HEK293 (cell line): ENCODE measurements at regions not wholly inside any gene's neighbourhood (a gene's known extent, or its start where the extent isn't known, plus 50 kb on each side); places are given as distances from the start of the nearest gene placed in this dataset.

ENCODE experiments used
- CTCF ChIA-PET: fragments of 350-600 bp; formaldehyde crosslinking; extraction: SDS; loops from one replicate; lab custom pipeline; 2021; ENCODE audit warnings: antibody characterized with exemption; lab: Yijun Ruan, JAX
- POLR2A ChIA-PET: fragments of 300-600 bp; formaldehyde crosslinking; extraction: SDS; loops from one replicate; lab custom pipeline; 2020; ENCODE audit warnings: antibody characterized with exemption, inconsistent platforms; lab: Yijun Ruan, JAX
- H3K27ac ChIP-seq: fragments of 200-500 bp; sonication (Bioruptor generic); 2 replicates; pipeline ENCODE4 v1.5.1; 2014; ENCODE audit warnings: low read depth, low read length, control low read depth, inconsistent platforms; ENCODE audit errors: extremely low read depth
- H3K36me3 ChIP-seq, 2 experiments: fragments of 200-500 bp in 1 of 2; sonication (Bioruptor generic) in 1 of 2; 1 replicate in 1 of 2; 2 replicates in 1 of 2; pipeline ENCODE4 v1.5.1; 2014 to 2017; ENCODE audit warnings: inconsistent platforms in 2 of 2, low read length in 2 of 2; ENCODE audit not compliant: control insufficient read depth in 2 of 2, insufficient read depth in 1 of 2
- H3K4me1 ChIP-seq: fragments of 200-500 bp; sonication (Bioruptor generic); 2 replicates; pipeline ENCODE4 v1.5.1; 2014; ENCODE audit warnings: mild to moderate bottlenecking, low read length, inconsistent platforms; ENCODE audit not compliant: control insufficient read depth, insufficient read depth
- H3K4me3 ChIP-seq: 2 replicates; pipeline ENCODE4 v1.5.1; 2011; ENCODE audit warnings: low read depth, mild to moderate bottlenecking, control low read depth, low read length, moderate library complexity
- H3K9me3 ChIP-seq: fragments of 200-500 bp; sonication (Bioruptor generic); 2 replicates; pipeline ENCODE4 v1.5.1; 2014; ENCODE audit warnings: low read depth, low read length, inconsistent platforms; ENCODE audit not compliant: control insufficient read depth, insufficient read depth
- MEIS1 ChIP-seq: sonication (generic); formaldehyde crosslinking; IDR thresholded peaks from 2 replicates; pipeline ENCODE4 v1.8.1; 2022; ENCODE audit warnings: missing genetic modification reagents, mild to moderate bottlenecking, borderline replicate concordance
- MYNN ChIP-seq: fragments of 450-650 bp; formaldehyde crosslinking; IDR thresholded peaks from 2 replicates; pipeline ENCODE4 v1.5.1; 2016; ENCODE audit warnings: missing biosample characterization, missing genetic modification characterization, borderline replicate concordance
- MZF1 ChIP-seq: fragments of 450-650 bp; formaldehyde crosslinking; IDR thresholded peaks from 2 replicates; pipeline ENCODE4 v1.5.1; 2017; ENCODE audit warnings: missing biosample characterization, missing genetic modification characterization, borderline replicate concordance
- TCF7L2 ChIP-seq: IDR thresholded peaks from 2 replicates; pipeline ENCODE4 v1.6.1; 2011; ENCODE audit warnings: low read depth, mild to moderate bottlenecking, inconsistent platforms, low read length, moderate library complexity, borderline replicate concordance
- YY2 ChIP-seq: fragments of 450-650 bp; formaldehyde crosslinking; IDR thresholded peaks from 2 replicates; pipeline ENCODE4 v1.5.1; 2016; ENCODE audit warnings: missing biosample characterization, missing genetic modification characterization
- ZBTB20 ChIP-seq: fragments of 450-650 bp; formaldehyde crosslinking; IDR thresholded peaks from 2 replicates; pipeline ENCODE4 v1.5.1; 2016; ENCODE audit warnings: missing biosample characterization, missing genetic modification characterization
- ZNF132 ChIP-seq: fragments of 450-650 bp; formaldehyde crosslinking; IDR thresholded peaks from 2 replicates; pipeline ENCODE4 v1.5.1; 2017; ENCODE audit warnings: missing biosample characterization, missing genetic modification characterization, borderline replicate concordance
- ZNF175 ChIP-seq: fragments of 450-650 bp; formaldehyde crosslinking; IDR thresholded peaks from 2 replicates; pipeline ENCODE4 v1.5.1; 2016; ENCODE audit warnings: missing biosample characterization, missing genetic modification characterization
- ZNF274 ChIP-seq, 2 experiments: fragments of 200-500 bp in 1 of 2; fragments of 450-650 bp in 1 of 2; sonication (Bioruptor generic) in 1 of 2; formaldehyde crosslinking in 1 of 2; IDR thresholded peaks; 2 replicates each; pipeline versions ENCODE4 v1.5.1 to v1.6.1; 2014 to 2016; ENCODE audit warnings: borderline replicate concordance in 1 of 2, inconsistent platforms in 1 of 2, low read length in 1 of 2, missing biosample characterization in 1 of 2, missing genetic modification characterization in 1 of 2
- ZNF292 ChIP-seq: fragments of 450-650 bp; formaldehyde crosslinking; IDR thresholded peaks from 2 replicates; pipeline ENCODE4 v1.5.1; 2016; ENCODE audit warnings: low read depth, missing biosample characterization, missing genetic modification characterization, borderline replicate concordance
- ZNF311 ChIP-seq: fragments of 450-650 bp; formaldehyde crosslinking; IDR thresholded peaks from 2 replicates; pipeline ENCODE4 v1.5.1; 2017; ENCODE audit warnings: missing biosample characterization, missing genetic modification characterization, borderline replicate concordance
- ZNF501 ChIP-seq: fragments of 450-650 bp; formaldehyde crosslinking; IDR thresholded peaks from 2 replicates; pipeline ENCODE4 v1.5.1; 2016; ENCODE audit warnings: missing biosample characterization, missing genetic modification characterization
- ZNF514 ChIP-seq: fragments of 450-650 bp; formaldehyde crosslinking; IDR thresholded peaks from 2 replicates; pipeline ENCODE4 v1.5.1; 2016; ENCODE audit warnings: missing biosample characterization, missing genetic modification characterization
- ZNF571 ChIP-seq: fragments of 450-650 bp; formaldehyde crosslinking; IDR thresholded peaks from 2 replicates; pipeline ENCODE4 v1.5.0; 2017; ENCODE audit warnings: missing biosample characterization, missing genetic modification characterization
- ZNF621 ChIP-seq: fragments of 450-650 bp; formaldehyde crosslinking; IDR thresholded peaks from 2 replicates; pipeline ENCODE4 v1.5.1; 2017; ENCODE audit warnings: missing biosample characterization, missing genetic modification characterization
- ZNF624 ChIP-seq: fragments of 450-650 bp; formaldehyde crosslinking; IDR thresholded peaks from 2 replicates; pipeline ENCODE4 v1.5.1; 2017; ENCODE audit warnings: missing biosample characterization, missing genetic modification characterization
- ZNF785 ChIP-seq: fragments of 450-650 bp; formaldehyde crosslinking; IDR thresholded peaks from 2 replicates; pipeline ENCODE4 v1.5.1; 2016; ENCODE audit warnings: missing biosample characterization, missing genetic modification characterization
- ZNF792 ChIP-seq: fragments of 450-650 bp; formaldehyde crosslinking; IDR thresholded peaks from 2 replicates; pipeline ENCODE4 v1.5.1; 2016; ENCODE audit warnings: missing biosample characterization, missing genetic modification characterization
- ZNF837 ChIP-seq: fragments of 450-650 bp; formaldehyde crosslinking; IDR thresholded peaks from 2 replicates; pipeline ENCODE4 v1.5.1; 2016; ENCODE audit warnings: missing biosample characterization, missing genetic modification characterization
- TF ChIP-seq, protein P1 (sequence below): fragments of 450-650 bp; formaldehyde crosslinking; IDR thresholded peaks from 2 replicates; pipeline ENCODE4 v1.5.1; 2016; ENCODE audit warnings: missing biosample characterization, missing genetic modification characterization
- TF ChIP-seq, protein P2 (sequence below): fragments of 450-650 bp; formaldehyde crosslinking; IDR thresholded peaks from 2 replicates; pipeline ENCODE4 v1.5.1; 2017; ENCODE audit warnings: missing biosample characterization, missing genetic modification characterization
- TF ChIP-seq, protein P3 (sequence below): fragments of 450-650 bp; formaldehyde crosslinking; IDR thresholded peaks from 2 replicates; pipeline ENCODE4 v1.5.1; 2016; ENCODE audit warnings: missing biosample characterization, missing genetic modification characterization
- TF ChIP-seq, protein P4 (sequence below): fragments of 450-650 bp; formaldehyde crosslinking; IDR thresholded peaks from 2 replicates; pipeline ENCODE4 v1.5.1; 2016; ENCODE audit warnings: missing biosample characterization, missing genetic modification characterization
- TF ChIP-seq, protein P5 (sequence below): fragments of 450-650 bp; formaldehyde crosslinking; IDR thresholded peaks from 2 replicates; pipeline ENCODE4; 2016; ENCODE audit warnings: missing biosample characterization, missing genetic modification characterization

DNA sequence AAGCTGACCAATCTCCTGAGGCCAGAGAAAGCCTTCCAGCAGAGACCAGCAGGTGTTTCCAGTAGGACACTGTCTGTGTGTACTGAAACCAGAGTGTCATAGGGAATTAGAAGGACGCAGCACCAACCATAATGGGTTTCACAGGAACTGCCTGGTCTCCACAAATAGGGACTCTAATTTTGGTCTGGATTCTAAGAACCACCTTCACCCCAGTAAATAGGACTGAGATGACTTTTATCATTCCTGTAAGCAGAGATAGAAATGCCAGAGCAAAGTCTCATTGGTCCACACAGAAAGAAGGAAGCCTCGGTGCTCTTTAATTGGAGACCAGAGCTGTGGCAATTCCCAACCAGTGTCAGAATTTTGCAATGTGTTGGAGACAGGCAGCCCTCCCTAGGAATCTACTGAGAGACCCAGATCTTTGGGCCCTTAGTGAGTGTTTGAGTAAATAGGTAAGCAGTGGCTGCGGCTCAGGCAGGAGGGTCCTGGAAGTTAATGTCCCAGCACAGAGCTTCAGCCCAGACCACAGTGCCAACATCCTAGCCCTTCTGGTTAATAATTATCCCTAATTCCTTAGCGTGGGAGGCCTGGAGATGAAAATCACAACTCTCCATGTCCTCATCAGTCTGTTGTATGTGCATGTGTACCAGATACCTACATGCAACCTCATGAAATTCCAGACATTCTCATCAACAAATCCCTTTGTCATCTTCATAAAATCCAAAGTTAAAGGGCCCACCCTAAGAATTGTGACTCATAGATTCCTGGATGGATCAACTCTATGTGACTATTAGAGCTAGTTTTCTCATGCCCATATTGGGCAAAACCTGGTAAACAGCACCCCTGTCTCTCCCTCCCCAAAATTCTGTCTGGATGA is 81.2 kb downstream of the UNC5CL start:
- H3K27ac ChIP-seq: no peak overlapping the region
- ChIA-PET CTCF (interaction anchor here (0.6 to 1.2 kb wide), 6 partner anchors 10 to 82 kb away, joined by 3 to 6 read pairs (median 4); partner anchors contain the start of gene UNC5CL), POLR2A (no interaction called here)
- no peaks in the 10 kb centered on the region for H3K9me3 ChIP-seq
- TF ChIP-seq ZNF785: no peak
- TF ChIP-seq, protein P1, sequence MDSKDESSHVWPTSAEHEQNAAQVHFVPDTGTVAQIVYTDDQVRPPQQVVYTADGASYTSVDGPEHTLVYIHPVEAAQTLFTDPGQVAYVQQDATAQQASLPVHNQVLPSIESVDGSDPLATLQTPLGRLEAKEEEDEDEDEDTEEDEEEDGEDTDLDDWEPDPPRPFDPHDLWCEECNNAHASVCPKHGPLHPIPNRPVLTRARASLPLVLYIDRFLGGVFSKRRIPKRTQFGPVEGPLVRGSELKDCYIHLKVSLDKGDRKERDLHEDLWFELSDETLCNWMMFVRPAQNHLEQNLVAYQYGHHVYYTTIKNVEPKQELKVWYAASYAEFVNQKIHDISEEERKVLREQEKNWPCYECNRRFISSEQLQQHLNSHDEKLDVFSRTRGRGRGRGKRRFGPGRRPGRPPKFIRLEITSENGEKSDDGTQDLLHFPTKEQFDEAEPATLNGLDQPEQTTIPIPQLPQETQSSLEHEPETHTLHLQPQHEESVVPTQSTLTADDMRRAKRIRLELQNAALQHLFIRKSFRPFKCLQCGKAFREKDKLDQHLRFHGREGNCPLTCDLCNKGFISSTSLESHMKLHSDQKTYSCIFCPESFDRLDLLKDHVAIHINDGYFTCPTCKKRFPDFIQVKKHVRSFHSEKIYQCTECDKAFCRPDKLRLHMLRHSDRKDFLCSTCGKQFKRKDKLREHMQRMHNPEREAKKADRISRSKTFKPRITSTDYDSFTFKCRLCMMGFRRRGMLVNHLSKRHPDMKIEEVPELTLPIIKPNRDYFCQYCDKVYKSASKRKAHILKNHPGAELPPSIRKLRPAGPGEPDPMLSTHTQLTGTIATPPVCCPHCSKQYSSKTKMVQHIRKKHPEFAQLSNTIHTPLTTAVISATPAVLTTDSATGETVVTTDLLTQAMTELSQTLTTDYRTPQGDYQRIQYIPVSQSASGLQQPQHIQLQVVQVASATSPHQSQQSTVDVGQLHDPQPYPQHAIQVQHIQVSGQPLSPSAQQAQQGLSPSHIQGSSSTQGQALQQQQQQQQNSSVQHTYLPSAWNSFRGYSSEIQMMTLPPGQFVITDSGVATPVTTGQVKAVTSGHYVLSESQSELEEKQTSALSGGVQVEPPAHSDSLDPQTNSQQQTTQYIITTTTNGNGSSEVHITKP: no peak
- TF ChIP-seq, protein P2, sequence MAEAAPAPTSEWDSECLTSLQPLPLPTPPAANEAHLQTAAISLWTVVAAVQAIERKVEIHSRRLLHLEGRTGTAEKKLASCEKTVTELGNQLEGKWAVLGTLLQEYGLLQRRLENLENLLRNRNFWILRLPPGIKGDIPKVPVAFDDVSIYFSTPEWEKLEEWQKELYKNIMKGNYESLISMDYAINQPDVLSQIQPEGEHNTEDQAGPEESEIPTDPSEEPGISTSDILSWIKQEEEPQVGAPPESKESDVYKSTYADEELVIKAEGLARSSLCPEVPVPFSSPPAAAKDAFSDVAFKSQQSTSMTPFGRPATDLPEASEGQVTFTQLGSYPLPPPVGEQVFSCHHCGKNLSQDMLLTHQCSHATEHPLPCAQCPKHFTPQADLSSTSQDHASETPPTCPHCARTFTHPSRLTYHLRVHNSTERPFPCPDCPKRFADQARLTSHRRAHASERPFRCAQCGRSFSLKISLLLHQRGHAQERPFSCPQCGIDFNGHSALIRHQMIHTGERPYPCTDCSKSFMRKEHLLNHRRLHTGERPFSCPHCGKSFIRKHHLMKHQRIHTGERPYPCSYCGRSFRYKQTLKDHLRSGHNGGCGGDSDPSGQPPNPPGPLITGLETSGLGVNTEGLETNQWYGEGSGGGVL (tag by site-specific recombination): no peak
- no peak for TF ChIP-seq YY2 (tag by site-specific recombination)
- TF ChIP-seq ZNF514: no peak
- TF ChIP-seq ZNF501: no peak
- TF ChIP-seq, protein P3, sequence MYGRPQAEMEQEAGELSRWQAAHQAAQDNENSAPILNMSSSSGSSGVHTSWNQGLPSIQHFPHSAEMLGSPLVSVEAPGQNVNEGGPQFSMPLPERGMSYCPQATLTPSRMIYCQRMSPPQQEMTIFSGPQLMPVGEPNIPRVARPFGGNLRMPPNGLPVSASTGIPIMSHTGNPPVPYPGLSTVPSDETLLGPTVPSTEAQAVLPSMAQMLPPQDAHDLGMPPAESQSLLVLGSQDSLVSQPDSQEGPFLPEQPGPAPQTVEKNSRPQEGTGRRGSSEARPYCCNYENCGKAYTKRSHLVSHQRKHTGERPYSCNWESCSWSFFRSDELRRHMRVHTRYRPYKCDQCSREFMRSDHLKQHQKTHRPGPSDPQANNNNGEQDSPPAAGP (tag by site-specific recombination): no peak
- TF ChIP-seq ZNF132 (tag by site-specific recombination): no peak
- no peak for TF ChIP-seq ZNF274 (IDR thresholded peaks at IDR 0.05; ENCODE audit: low read length)
- no peak for TF ChIP-seq ZNF274 (tag by site-specific recombination; IDR thresholded peaks at IDR 0.05; ENCODE audit: borderline replicate concordance)
- no peak for TF ChIP-seq ZNF624
- TF ChIP-seq ZBTB20 (tag by site-specific recombination): no peak
- no peak for TF ChIP-seq MYNN (tag by site-specific recombination)
- no peak for TF ChIP-seq ZNF311 (tag by site-specific recombination)
- H3K4me3 ChIP-seq: no peak overlapping the region
- no peaks in the 10 kb centered on the region for H3K36me3 ChIP-seq
- H3K4me1 ChIP-seq: peaks cover 5% of the 10 kb centered on the region; the same call in 1 of the 2 replicates

DNA sequence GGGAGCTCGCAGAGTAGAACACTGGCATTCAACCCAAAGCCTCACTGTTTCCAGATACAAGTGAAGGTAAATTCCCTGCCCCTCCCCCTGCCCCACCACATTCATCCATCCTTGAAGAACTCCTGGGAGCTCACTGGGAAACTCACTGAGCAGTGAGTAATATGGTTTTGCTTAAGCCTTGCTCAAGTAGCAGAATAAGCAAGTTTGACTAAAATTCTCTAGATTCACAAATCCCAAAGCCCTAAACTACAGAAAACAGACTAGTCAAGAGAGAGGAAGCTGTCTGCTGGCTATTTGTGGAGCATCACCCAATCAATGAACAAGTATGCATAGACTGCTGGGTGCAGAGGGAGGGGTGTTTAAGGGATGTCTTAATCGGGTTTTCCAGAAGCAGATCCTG is 82.1 kb downstream of the UNC5CL start:
- Histone ChIP-seq H3K27ac (no peak overlapping the region), H3K4me3 (no peak overlapping the region), H3K36me3 (no peaks in the 10 kb centered on the region), H3K9me3 (no peaks in the 10 kb centered on the region), H3K4me1 (no peaks in the 10 kb centered on the region)
- ChIA-PET CTCF (interaction anchor here (0.7 kb wide), 1 partner anchor 13 kb away, joined by 4 read pairs; no protein-coding TSS in a partner anchor), POLR2A (interaction anchor here (0.6 kb wide), 1 partner anchor 1948 kb away, joined by 3 read pairs; no protein-coding TSS in a partner anchor)
- TF ChIP-seq ZNF621 (no peak), ZNF175 (tag by site-specific recombination) (no peak), ZNF292 (no peak), ZNF792 (tag by site-specific recombination) (no peak), ZNF837 (tag by site-specific recombination) (no peak), ZNF571 (no peak), TCF7L2 (no peak), MZF1 (tag by site-specific recombination) (no peak), MEIS1 (CRISPR knock-in tag) (no peak)
- TF ChIP-seq, protein P4, sequence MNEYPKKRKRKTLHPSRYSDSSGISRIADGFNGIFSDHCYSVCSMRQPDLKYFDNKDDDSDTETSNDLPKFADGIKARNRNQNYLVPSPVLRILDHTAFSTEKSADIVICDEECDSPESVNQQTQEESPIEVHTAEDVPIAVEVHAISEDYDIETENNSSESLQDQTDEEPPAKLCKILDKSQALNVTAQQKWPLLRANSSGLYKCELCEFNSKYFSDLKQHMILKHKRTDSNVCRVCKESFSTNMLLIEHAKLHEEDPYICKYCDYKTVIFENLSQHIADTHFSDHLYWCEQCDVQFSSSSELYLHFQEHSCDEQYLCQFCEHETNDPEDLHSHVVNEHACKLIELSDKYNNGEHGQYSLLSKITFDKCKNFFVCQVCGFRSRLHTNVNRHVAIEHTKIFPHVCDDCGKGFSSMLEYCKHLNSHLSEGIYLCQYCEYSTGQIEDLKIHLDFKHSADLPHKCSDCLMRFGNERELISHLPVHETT (tag by site-specific recombination): no peak
- TF ChIP-seq, protein P5, sequence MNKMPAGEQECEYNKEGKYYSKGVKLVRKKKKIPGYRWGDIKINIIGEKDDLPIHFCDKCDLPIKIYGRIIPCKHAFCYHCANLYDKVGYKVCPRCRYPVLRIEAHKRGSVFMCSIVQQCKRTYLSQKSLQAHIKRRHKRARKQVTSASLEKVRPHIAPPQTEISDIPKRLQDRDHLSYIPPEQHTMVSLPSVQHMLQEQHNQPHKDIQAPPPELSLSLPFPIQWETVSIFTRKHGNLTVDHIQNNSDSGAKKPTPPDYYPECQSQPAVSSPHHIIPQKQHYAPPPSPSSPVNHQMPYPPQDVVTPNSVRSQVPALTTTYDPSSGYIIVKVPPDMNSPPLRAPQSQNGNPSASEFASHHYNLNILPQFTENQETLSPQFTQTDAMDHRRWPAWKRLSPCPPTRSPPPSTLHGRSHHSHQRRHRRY: no peak
